IMR-90 (cell line): ENCODE measurements at regions not wholly inside any gene's neighbourhood (a gene's known extent, or its start where the extent isn't known, plus 50 kb on each side); places are given as distances from the start of the nearest gene placed in this dataset.

Experiments
- ATAC-seq: fragments of 200-7000 bp; cut with Tn5 transposase; 2 replicates; pipeline ENCODE4 v1.9.1; 2020; ENCODE audit warnings: low read depth, mild to moderate bottlenecking, moderate library complexity
- BruUV-seq: library from RNA; stranded (reverse); fragments of 400-500 nt; replicated peaks from 2 replicates; lab custom pipeline; 2021; lab: Mats Ljungman, UMichigan
- CTCF ChIA-PET: fragments of 300-600 bp; formaldehyde crosslinking; extraction: SDS; loops from one replicate; lab custom pipeline; 2021; ENCODE audit warnings: antibody characterized with exemption; lab: Yijun Ruan, JAX
- POLR2A ChIA-PET: fragments of 300-600 bp; sonication (Branson Sonifier 250); formaldehyde crosslinking; loops from one replicate; lab custom pipeline; 2022; ENCODE audit warnings: antibody characterized with exemption; ENCODE audit not compliant: unreplicated experiment; lab: Charles Lee
- DNase-seq: peaks from one replicate; pipeline ENCODE4 v3.0.0; 2013
- H2AFZ ChIP-seq: replicated peaks from 2 replicates; pipeline ENCODE3; 2013; ENCODE audit warnings: low read length, mild to moderate bottlenecking; ENCODE audit not compliant: poor library complexity
- H2AK5ac ChIP-seq: 2 replicates; pipeline ENCODE4 v1.6.1; 2013; ENCODE audit warnings: low read depth, low read length, inconsistent platforms
- H2AK9ac ChIP-seq: replicated peaks from 2 replicates; pipeline ENCODE3; 2013; ENCODE audit warnings: mild to moderate bottlenecking, low read depth, low read length, moderate library complexity; ENCODE audit not compliant: poor library complexity
- H2BK120ac ChIP-seq: 2 replicates; pipeline ENCODE4 v1.6.1; 2013; ENCODE audit warnings: low read depth, low read length, inconsistent platforms
- H2BK15ac ChIP-seq: 3 replicates; pipeline ENCODE4 v1.6.1; 2013; ENCODE audit warnings: low read depth, low read length, inconsistent platforms
- H2BK20ac ChIP-seq: 2 replicates; pipeline ENCODE4 v1.6.1; 2013; ENCODE audit warnings: low read depth, mild to moderate bottlenecking, inconsistent platforms, low read length, moderate library complexity
- H2BK5ac ChIP-seq: 2 replicates; pipeline ENCODE4 v1.6.1; 2013; ENCODE audit warnings: mild to moderate bottlenecking, low read depth, low read length, inconsistent platforms; ENCODE audit not compliant: poor library complexity, severe bottlenecking
- H3K14ac ChIP-seq: replicated peaks from 2 replicates; pipeline ENCODE4 v1.6.1; 2013; ENCODE audit warnings: low read depth, low read length, inconsistent platforms
- H3K18ac ChIP-seq: 2 replicates; pipeline ENCODE4 v1.6.1; 2013; ENCODE audit warnings: low read depth, low read length, control low read depth
- H3K23ac ChIP-seq: 2 replicates; pipeline ENCODE4 v1.6.1; 2013; ENCODE audit warnings: low read depth, low read length, inconsistent platforms
- H3K27ac ChIP-seq: 2 replicates; pipeline ENCODE4 v1.5.1; 2013; ENCODE audit warnings: mild to moderate bottlenecking, control low read depth, low read length; ENCODE audit not compliant: insufficient read depth
- H3K27me3 ChIP-seq: 2 replicates; pipeline ENCODE4 v1.6.1; 2013; ENCODE audit warnings: low read length; ENCODE audit not compliant: control insufficient read depth, insufficient read depth
- H3K36me3 ChIP-seq: 2 replicates; pipeline ENCODE4 v1.6.1; 2013; ENCODE audit warnings: low read length, mixed read lengths; ENCODE audit not compliant: control insufficient read depth, insufficient read depth
- H3K4ac ChIP-seq: 2 replicates; pipeline ENCODE4 v1.6.1; 2013; ENCODE audit warnings: low read depth, low read length, inconsistent platforms
- H3K4me1 ChIP-seq: 2 replicates; pipeline ENCODE4 v1.6.1; 2013; ENCODE audit warnings: low read length, mixed read lengths; ENCODE audit not compliant: control insufficient read depth, insufficient read depth
- H3K4me2 ChIP-seq: 2 replicates; pipeline ENCODE4 v1.6.1; 2013; ENCODE audit warnings: low read depth, mild to moderate bottlenecking, control low read depth, low read length, moderate library complexity
- H3K4me3 ChIP-seq: 2 replicates; pipeline ENCODE4 v1.5.1; 2013; ENCODE audit warnings: low read depth, mild to moderate bottlenecking, control low read depth, low read length, moderate library complexity; ENCODE audit not compliant: insufficient read depth
- H3K56ac ChIP-seq: 2 replicates; pipeline ENCODE4 v1.6.1; 2013; ENCODE audit warnings: low read length, inconsistent platforms; ENCODE audit not compliant: insufficient read depth; ENCODE audit errors: extremely low read depth
- H3K79me1 ChIP-seq, 2 experiments: 2 replicates each; pipeline ENCODE4 v1.6.1; 2013; ENCODE audit warnings: low read length in 2 of 2, inconsistent platforms in 1 of 2, low read depth in 1 of 2
- H3K9ac ChIP-seq: 2 replicates; pipeline ENCODE4 v1.6.1; 2013; ENCODE audit warnings: low read depth, low read length, control low read depth
- H3K9me1 ChIP-seq: 2 replicates; pipeline ENCODE4 v1.6.1; 2013; ENCODE audit warnings: low read length, inconsistent platforms; ENCODE audit not compliant: insufficient read depth
- H3K9me3 ChIP-seq: 2 replicates; pipeline ENCODE4 v1.6.1; 2013; ENCODE audit warnings: low read length; ENCODE audit not compliant: control insufficient read depth, insufficient read depth
- H4K20me1 ChIP-seq: 2 replicates; pipeline ENCODE4 v1.6.1; 2013; ENCODE audit warnings: low read length, inconsistent platforms; ENCODE audit not compliant: insufficient read depth
- H4K5ac ChIP-seq: 2 replicates; pipeline ENCODE4 v1.6.1; 2013; ENCODE audit warnings: mild to moderate bottlenecking, low read depth, low read length, control low read depth
- H4K8ac ChIP-seq, 2 experiments: 2 replicates each; pipeline ENCODE4 v1.6.1; 2013; ENCODE audit warnings: low read depth in 2 of 2, low read length in 2 of 2, control low read depth in 1 of 2, inconsistent platforms in 1 of 2
- H4K91ac ChIP-seq: 2 replicates; pipeline ENCODE4 v1.6.1; 2013; ENCODE audit warnings: low read depth, low read length, inconsistent platforms; ENCODE audit not compliant: insufficient read depth
- BHLHE40 ChIP-seq: fragments of 150-350 bp; IDR thresholded peaks from 2 replicates; pipeline ENCODE4 v1.6.1; 2016; ENCODE audit warnings: mild to moderate bottlenecking, low read depth, low read length
- CEBPB ChIP-seq: IDR thresholded peaks from 2 replicates; pipeline ENCODE4 v1.6.1; 2012; ENCODE audit warnings: low read depth, low read length, improper control_type of control experiment
- CHD1 ChIP-seq: IDR thresholded peaks from 2 replicates; pipeline ENCODE4 v1.6.1; 2012; ENCODE audit warnings: low read depth, low read length, improper control_type of control experiment
- FOS ChIP-seq: fragments of 150-350 bp; IDR thresholded peaks from 2 replicates; pipeline ENCODE4 v1.6.1; 2016; ENCODE audit warnings: low read depth, low read length
- MAZ ChIP-seq: IDR thresholded peaks from 2 replicates; pipeline ENCODE4 v1.6.1; 2012; ENCODE audit warnings: low read depth, mild to moderate bottlenecking, low read length, improper control_type of control experiment, moderate library complexity, borderline replicate concordance
- MXI1 ChIP-seq: IDR thresholded peaks from 2 replicates; pipeline ENCODE4 v1.6.1; 2012; ENCODE audit warnings: low read depth, mild to moderate bottlenecking, low read length, moderate library complexity, borderline replicate concordance
- NFE2L2 ChIP-seq: fragments of 150-350 bp; IDR thresholded peaks from 2 replicates; pipeline ENCODE4 v1.6.1; 2016; ENCODE audit warnings: low read depth, mild to moderate bottlenecking, low read length
- POLR2A ChIP-seq: IDR thresholded peaks from 2 replicates; pipeline ENCODE4 v1.6.1; 2012; ENCODE audit warnings: mild to moderate bottlenecking, low read depth, low read length
- RAD21 ChIP-seq: IDR thresholded peaks from 2 replicates; pipeline ENCODE4 v1.6.1; 2012; ENCODE audit warnings: low read length, improper control_type of control experiment
- RFX5 ChIP-seq: IDR thresholded peaks from 2 replicates; pipeline ENCODE4 v1.8.0; 2012; ENCODE audit warnings: low read depth, mild to moderate bottlenecking, low read length, moderate library complexity
- WGBS, 2 experiments: methylation state at CpG; one replicate each; pipeline versions ENCODE4 v1.1.5 to v1.1.7; 2013; ENCODE audit warnings: missing lambda C conversion rate in 2 of 2; ENCODE audit not compliant: insufficient read length in 1 of 2; ENCODE audit errors: extremely low coverage in 2 of 2; 5-methylcytosine and 5-hydroxymethylcytosine counted together
- dilution Hi-C: fragments of 300-500 bp; cut with HindIII; formaldehyde crosslinking; loops from one replicate; pipeline ENCODE4 v1.14.3; 2018; ENCODE audit warnings: low sequenced_read_pairs; ENCODE audit not compliant: unreplicated experiment
- in situ Hi-C: fragments of 300-500 bp; cut with MboI; formaldehyde crosslinking; loops from 3 replicates; pipeline ENCODE4 v1.14.3; 2019; ENCODE audit warnings: low sequenced_read_pairs, inconsistent platforms, mixed read lengths
- intact Hi-C: fragments of 100-400 bp; cut with micrococcal nuclease; formaldehyde crosslinking; loops from 2 replicates; pipeline ENCODE4 v1.10.0; 2022
- TF ChIP-seq, protein P1 (sequence below): fragments of 150-350 bp; IDR thresholded peaks from 2 replicates; pipeline ENCODE4 v1.6.1; 2017; ENCODE audit warnings: mild to moderate bottlenecking, antibody characterized with exemption, low read length, low read depth
- TF ChIP-seq, protein P2 (sequence below): fragments of 150-350 bp; IDR thresholded peaks from 2 replicates; pipeline ENCODE4 v1.6.1; 2016; ENCODE audit warnings: low read depth, mild to moderate bottlenecking, low read length, moderate library complexity, borderline replicate concordance

DNA sequence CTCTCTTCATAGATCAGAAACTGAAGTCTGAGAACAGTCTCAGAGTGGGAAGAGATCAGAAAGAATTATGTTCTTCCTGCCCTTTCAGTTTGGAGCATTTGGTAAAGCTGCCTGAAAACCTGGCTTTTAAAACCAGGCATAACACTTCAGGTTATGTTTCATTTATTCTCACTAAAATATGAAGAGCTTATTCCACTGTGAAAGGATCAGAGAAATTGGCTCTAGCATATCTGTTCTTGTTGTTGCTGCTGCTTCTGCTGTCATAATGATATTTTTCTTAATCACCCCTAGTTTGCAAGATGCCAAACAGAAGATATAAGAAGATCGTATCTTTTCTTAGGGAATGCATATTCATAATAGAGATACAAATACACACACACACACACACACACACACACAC lies 476.9 kb downstream of the XIRP2 start:
- Histone ChIP-seq H2AK5ac (no peak overlapping the region), H3K9me3 (no peaks in the 10 kb centered on the region), H3K4me3 (no peak overlapping the region), H3K14ac (no peak overlapping the region), H2BK5ac (no peak overlapping the region), H4K5ac (no peak overlapping the region), H4K91ac (no peak overlapping the region), H3K9ac (no peak overlapping the region), H2AK9ac (no peak overlapping the region), H2AFZ (no peak overlapping the region), H3K4ac (no peak overlapping the region), H3K4me2 (no peak overlapping the region), H3K18ac (no peak overlapping the region), H3K4me1 (no peaks in the 10 kb centered on the region), H3K79me1 (no peaks in the 10 kb centered on the region), H4K8ac (no peak overlapping the region), H4K20me1 (no peaks in the 10 kb centered on the region), H3K23ac (no peak overlapping the region), H3K27me3 (no peaks in the 10 kb centered on the region), H3K9me1 (no peaks in the 10 kb centered on the region), H3K36me3 (no peaks in the 10 kb centered on the region), H3K27ac (no peak overlapping the region), H2BK120ac (no peak overlapping the region), H2BK20ac (no peak overlapping the region), H2BK15ac (no peak overlapping the region), H3K56ac (no peak overlapping the region)
- no TSS peak for BruUV-seq
- DNase-seq (no peak), ATAC-seq (no peak)
- intact Hi-C loops (no loop called here), dilution Hi-C loops (no loop called here), in situ Hi-C loops (no loop called here)
- no CpG with 5 or more reads among the region's 1 CpG for WGBS, 2 experiments
- TF ChIP-seq RAD21 (no peak), MAZ (no peak), RFX5 (no peak), CHD1 (no peak), MXI1 (no peak), NFE2L2 (no peak), CEBPB (no peak), FOS (no peak), POLR2A (no peak), BHLHE40 (no peak)
- TF ChIP-seq, protein P1, sequence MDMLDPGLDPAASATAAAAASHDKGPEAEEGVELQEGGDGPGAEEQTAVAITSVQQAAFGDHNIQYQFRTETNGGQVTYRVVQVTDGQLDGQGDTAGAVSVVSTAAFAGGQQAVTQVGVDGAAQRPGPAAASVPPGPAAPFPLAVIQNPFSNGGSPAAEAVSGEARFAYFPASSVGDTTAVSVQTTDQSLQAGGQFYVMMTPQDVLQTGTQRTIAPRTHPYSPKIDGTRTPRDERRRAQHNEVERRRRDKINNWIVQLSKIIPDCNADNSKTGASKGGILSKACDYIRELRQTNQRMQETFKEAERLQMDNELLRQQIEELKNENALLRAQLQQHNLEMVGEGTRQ = no peak
- TF ChIP-seq, protein P2, sequence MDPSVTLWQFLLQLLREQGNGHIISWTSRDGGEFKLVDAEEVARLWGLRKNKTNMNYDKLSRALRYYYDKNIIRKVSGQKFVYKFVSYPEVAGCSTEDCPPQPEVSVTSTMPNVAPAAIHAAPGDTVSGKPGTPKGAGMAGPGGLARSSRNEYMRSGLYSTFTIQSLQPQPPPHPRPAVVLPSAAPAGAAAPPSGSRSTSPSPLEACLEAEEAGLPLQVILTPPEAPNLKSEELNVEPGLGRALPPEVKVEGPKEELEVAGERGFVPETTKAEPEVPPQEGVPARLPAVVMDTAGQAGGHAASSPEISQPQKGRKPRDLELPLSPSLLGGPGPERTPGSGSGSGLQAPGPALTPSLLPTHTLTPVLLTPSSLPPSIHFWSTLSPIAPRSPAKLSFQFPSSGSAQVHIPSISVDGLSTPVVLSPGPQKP = no peak
- ChIA-PET POLR2A (no interaction called here), CTCF (no interaction called here)
